ENCODE measurements at regions not wholly inside any gene's neighbourhood (a gene's known extent, or its start where the extent isn't known, plus 50 kb on each side); places are given as distances from the start of the nearest gene placed in this dataset.

GRCh38 chr15:70357453-70357852 lies 259.7 kb upstream of the TLE3 start:
- Histone ChIP-seq H3K9ac (ENCODE audit: insufficient read depth in 1 of 2, low read depth in 2 of 2, low read length in 2 of 2) (no peak overlapping the region), H2AFZ (ENCODE audit: low read depth, low read length) (no peak overlapping the region), H4K20me1 (replicated peaks; ENCODE audit: control insufficient read depth, insufficient read depth, low read length) (no peaks in the 10 kb centered on the region), H3K4me2 (ENCODE audit: insufficient read depth, low read length) (no peak overlapping the region), H3K27ac (ENCODE audit: extremely low read depth, low read depth, low read length) (no peak overlapping the region), H3K79me2 (ENCODE audit: control insufficient read depth, insufficient read depth, low read length) (no peaks in the 10 kb centered on the region), H3K9me1 (ENCODE audit: control insufficient read depth, insufficient read depth, low read length) (no peaks in the 10 kb centered on the region), H3K9me3 (replicated peaks; ENCODE audit: control insufficient read depth, insufficient read depth, low read depth, low read length) (no peaks in the 10 kb centered on the region), H3K4me1 (replicated peaks in 1 of 2; ENCODE audit: control insufficient read depth in 2 of 2, insufficient read depth in 2 of 2, low read length in 2 of 2) (peaks cover 0 to 7% of the 10 kb centered on the region in 2 experiments; a peak in 1 of 5 replicates), H3K4me3 (no peak overlapping the region), H3K36me3 (ENCODE audit: control insufficient read depth, insufficient read depth, low read length) (no peaks in the 10 kb centered on the region), H3K27me3 (ENCODE audit: control insufficient read depth in 2 of 2, insufficient read depth in 2 of 2, low read length in 2 of 2) (peaks cover 4 to 61% of the 10 kb centered on the region in 2 experiments; a peak in 2 of 5 replicates)
- in situ Hi-C loops (cut with MboI), result no loop called here
- intact Hi-C loops (cut with micrococcal nuclease), result no loop called here
- CTCF ChIA-PET (ENCODE audit: low intra/inter-chr PET ratio), result no interaction called here
- 2% methylated on average over 7 of the region's 8 CpGs for WGBS (ENCODE audit: insufficient coverage, low coverage, missing lambda C conversion rate)
- BruUV-seq (replicated peaks), result no TSS peak
- POLR2A ChIA-PET, result interaction anchor here (0.7 kb wide), 1 partner anchor 19 kb away, joined by 4 read pairs; no protein-coding TSS in a partner anchor
- FAIRE-seq (no peak), ATAC-seq (no peak), DNase-seq (ENCODE audit: extremely low read depth in 1 of 4, low spot score in 3 of 4) (no peak)
- TF ChIP-seq ELF4 (CRISPR knock-in tag; IDR thresholded peaks at IDR 0.05) (no peak), ZNF740 (CRISPR knock-in tag; IDR thresholded peaks at IDR 0.05) (no peak), ZNF740 (tag; IDR thresholded peaks at IDR 0.05) (no peak), ZNF785 (CRISPR knock-in tag; IDR thresholded peaks at IDR 0.05) (no peak), SNAPC5 (CRISPR knock-in tag; IDR thresholded peaks at IDR 0.05) (no peak), ZNF140 (CRISPR knock-in tag; IDR thresholded peaks at IDR 0.05) (no peak), HINFP (tag; conservative IDR thresholded peaks at IDR 0.05; ENCODE audit: low read depth) (no peak), CC2D1A (IDR thresholded peaks at IDR 0.05) (no peak), ZNF696 (CRISPR knock-in tag; conservative IDR thresholded peaks at IDR 0.05) (no peak), MTA3 (IDR thresholded peaks at IDR 0.05; ENCODE audit: borderline replicate concordance) (no peak), ZNF175 (CRISPR knock-in tag; IDR thresholded peaks at IDR 0.05; ENCODE audit: low read depth) (no peak), FOXK1 (CRISPR knock-in tag; IDR thresholded peaks at IDR 0.05; ENCODE audit: borderline replicate concordance) (no peak), ZBTB7A (IDR thresholded peaks at IDR 0.05; ENCODE audit: borderline replicate concordance, control insufficient read depth, low read depth, low read length) (no peak)
